AG09309 (cell line): ENCODE measurements at regions not wholly inside any gene's neighbourhood (a gene's known extent, or its start where the extent isn't known, plus 50 kb on each side); places are given as distances from the start of the nearest gene placed in this dataset.

Experiments used
- DNase-seq: peaks from one replicate; pipeline ENCODE4 v3.0.0-alpha.2; 2010; ENCODE audit warnings: low read depth
- H3K4me3 ChIP-seq: 2 replicates; pipeline ENCODE4 v1.5.1; 2011; ENCODE audit warnings: mild to moderate bottlenecking, low read depth, low read length, moderate library complexity; ENCODE audit not compliant: control insufficient read depth
- TF ChIP-seq, protein P1 (sequence below): IDR thresholded peaks from 2 replicates; pipeline ENCODE4 v1.5.1; 2011; ENCODE audit warnings: mild to moderate bottlenecking, low read depth, low read length, inconsistent platforms; ENCODE audit not compliant: insufficient read depth, control insufficient read depth; ENCODE audit errors: missing control alignments

DNA sequence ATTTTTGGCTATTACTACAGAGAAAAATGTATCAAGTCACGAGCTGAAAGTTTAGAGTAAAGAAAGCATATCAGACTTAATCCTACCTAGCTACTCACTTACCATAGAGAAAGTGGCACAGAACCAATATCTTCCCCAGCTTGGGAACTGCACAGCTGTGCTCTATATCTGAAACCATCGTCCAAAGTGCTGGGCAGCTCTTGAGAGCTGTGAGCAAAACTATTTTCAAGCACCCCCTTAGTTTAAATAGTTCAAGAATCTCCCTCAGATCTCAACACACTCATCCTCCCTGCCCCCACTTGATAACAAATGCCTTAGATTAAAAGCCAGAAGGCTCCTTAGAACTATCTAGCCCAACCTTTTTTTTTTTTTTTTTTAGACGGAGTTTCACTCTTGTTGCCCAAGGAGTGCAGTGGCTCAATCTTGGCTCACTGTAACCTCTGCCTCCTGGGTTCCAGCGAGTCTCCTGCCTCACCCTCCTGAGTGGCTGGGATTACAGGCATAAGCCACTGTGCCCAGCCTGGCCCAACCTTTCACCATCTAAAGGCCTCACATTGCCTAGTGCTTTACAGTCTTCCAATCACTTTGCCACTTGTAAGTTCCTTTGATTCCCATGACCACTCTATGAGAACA is 94.2 kb upstream of the APC start:
- DNase-seq = no peak
- TF ChIP-seq, protein P1, sequence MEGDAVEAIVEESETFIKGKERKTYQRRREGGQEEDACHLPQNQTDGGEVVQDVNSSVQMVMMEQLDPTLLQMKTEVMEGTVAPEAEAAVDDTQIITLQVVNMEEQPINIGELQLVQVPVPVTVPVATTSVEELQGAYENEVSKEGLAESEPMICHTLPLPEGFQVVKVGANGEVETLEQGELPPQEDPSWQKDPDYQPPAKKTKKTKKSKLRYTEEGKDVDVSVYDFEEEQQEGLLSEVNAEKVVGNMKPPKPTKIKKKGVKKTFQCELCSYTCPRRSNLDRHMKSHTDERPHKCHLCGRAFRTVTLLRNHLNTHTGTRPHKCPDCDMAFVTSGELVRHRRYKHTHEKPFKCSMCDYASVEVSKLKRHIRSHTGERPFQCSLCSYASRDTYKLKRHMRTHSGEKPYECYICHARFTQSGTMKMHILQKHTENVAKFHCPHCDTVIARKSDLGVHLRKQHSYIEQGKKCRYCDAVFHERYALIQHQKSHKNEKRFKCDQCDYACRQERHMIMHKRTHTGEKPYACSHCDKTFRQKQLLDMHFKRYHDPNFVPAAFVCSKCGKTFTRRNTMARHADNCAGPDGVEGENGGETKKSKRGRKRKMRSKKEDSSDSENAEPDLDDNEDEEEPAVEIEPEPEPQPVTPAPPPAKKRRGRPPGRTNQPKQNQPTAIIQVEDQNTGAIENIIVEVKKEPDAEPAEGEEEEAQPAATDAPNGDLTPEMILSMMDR = no peak
- no peak overlapping the region for H3K4me3 ChIP-seq

DNA sequence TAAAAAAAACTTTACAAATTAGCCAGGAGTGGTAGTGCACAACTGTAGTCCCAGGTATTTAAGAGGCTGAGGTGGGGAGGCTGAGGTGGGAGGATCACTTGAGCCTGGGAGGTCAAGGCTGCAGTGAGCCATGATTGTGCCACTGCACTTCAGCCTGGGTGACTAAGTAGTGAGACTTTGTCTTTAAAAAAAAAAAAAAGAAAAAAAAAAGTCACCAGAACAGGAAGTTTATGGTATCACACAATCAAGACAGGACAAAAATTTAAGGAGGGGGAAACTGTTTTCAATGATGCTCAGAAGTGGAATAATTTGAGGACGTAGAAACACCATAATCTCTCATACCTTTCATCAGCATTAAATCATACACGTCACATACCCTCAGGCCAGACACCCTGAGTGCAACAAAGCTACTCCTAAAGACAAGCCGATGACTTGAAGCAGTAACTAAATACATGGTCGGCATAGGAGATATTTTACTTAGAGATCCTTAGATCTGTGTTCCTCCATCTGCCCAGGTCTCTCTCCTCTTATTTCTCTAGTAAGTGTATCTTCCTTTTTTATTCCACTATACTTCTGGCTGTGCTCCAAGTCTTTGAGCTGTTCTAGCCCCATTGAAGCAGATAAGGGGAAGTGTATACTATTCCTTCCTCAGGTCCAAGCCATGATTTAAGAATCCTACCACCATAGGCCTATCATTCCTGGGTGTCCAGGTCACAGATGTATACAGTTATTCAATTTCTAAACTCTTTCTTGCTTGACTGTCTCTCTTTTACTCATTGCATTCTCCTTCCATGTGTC is 91.3 kb upstream of the APC start:
- H3K4me3 ChIP-seq = no peak overlapping the region
- TF ChIP-seq, protein P1 = no peak
- DNase-seq = no peak

DNA sequence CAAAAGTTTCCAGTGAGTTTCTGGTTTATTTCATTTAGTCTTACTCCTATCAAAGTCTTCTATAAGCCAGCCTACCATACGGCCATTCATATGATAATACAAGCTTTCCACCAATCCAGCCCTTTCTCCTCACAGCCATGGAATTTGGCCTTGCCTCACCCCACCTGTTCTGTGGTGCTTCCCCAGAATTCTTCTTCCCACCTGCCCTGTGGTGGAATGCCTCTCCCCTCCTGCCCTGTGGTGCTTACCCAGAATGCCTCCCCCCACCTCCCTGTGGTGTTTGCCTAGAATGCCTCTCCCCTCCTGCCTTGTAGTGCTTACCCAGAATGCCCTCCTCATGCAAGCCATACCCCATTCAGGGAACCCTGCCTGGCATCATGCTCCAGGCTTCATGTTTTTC is 90.3 kb upstream of the APC start:
- TF ChIP-seq, protein P1 = no peak
- no peak overlapping the region for H3K4me3 ChIP-seq
- no peak for DNase-seq

DNA sequence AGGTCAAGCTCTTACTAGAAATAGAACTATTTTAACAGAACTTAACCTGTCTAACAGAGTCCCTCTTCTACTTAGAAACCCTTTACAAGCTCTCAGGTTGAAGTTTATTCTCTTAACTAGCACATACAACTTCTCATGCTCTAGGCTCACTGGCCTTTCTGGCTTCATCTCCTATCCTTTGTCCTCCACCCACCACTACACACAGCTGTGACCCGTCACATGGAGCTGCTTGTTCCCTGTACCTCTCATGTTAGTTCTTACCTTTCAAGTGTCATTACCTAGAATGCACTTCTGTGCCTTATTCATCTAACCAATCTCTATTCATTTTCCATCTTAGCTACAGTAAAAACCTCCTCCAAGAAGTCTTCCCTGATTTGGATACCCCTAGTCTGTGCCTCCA is 89.4 kb upstream of the APC start:
- TF ChIP-seq, protein P1 = no peak
- DNase-seq = no peak
- H3K4me3 ChIP-seq = no peak overlapping the region

DNA sequence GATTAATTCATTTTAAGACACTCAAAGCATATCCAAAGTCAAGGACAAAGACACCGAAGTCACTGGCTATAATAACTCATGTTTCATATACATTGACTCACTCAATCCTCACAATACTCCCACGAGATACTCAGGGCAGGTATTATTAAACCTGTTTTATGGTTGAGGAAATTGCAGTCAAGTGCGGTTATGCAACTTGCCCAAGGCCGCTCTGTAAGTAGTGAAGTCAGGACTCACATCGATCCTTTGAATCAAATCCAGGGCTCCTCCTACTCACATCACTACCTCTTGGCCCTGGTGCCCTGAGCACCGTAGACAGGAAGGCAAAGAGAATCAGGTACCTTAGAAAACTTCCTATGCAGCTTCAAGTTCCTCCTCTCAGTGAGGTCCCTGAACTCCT is 87.8 kb upstream of the APC start:
- TF ChIP-seq, protein P1 = no peak
- no peak overlapping the region for H3K4me3 ChIP-seq
- DNase-seq = no peak

DNA sequence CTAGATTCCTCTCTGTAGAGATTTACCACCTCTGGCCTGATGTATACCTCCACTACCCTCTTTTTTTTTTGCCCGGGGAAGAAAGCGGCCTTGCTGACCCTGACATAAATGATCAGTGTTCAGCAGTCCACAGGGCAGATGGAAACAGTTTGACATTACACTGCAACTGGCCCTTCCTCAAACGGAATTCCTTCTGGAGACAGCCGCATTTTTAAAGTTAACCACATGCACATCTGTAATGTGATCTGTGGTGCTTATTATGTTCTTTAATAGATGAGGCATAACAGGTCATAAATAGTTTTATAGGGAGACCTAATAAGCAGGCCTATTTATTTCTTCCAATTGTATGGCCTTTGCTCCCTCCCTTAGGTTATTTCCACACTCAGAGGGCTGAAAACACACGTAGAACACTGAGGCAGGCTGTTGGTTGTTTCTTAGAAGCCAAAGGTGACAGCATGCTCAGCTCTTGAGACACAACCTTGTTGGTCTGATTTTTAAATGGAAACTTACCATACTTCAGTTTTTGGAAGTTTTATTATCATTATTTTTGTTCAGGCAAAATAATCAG is 84.0 kb upstream of the APC start:
- TF ChIP-seq, protein P1 = no peak
- DNase-seq = no peak
- no peak overlapping the region for H3K4me3 ChIP-seq
